ENCODE measurements at regions not wholly inside any gene's neighbourhood (a gene's known extent, or its start where the extent isn't known, plus 50 kb on each side); places are given as distances from the start of the nearest gene placed in this dataset.
A peak's percentile ranks its signal among the peaks of the same experiment; 100 is the strongest.

- Histone ChIP-seq H3K27ac (peak overlapping the region in 2 of 5 donors; percentile 2 to 20), H3K9me3 (replicated peaks in 1 of 3) (no peaks in the 10 kb centered on the region), H3K36me3 (replicated peaks in 1 of 2) (no peaks in the 10 kb centered on the region), H3K4me3 (no peak overlapping the region), H3K27me3 (no peaks in the 10 kb centered on the region), H3K4me1 (replicated peaks in 1 of 2) (peaks cover 3 to 30% of the 10 kb centered on the region in 2 donors)
- DNase-seq: no peak
- intact Hi-C loops (cut with DNase I): no loop called here
- TF ChIP-seq POLR2A (IDR thresholded peaks at IDR 0.05): no peak
- TF ChIP-seq, protein P1, sequence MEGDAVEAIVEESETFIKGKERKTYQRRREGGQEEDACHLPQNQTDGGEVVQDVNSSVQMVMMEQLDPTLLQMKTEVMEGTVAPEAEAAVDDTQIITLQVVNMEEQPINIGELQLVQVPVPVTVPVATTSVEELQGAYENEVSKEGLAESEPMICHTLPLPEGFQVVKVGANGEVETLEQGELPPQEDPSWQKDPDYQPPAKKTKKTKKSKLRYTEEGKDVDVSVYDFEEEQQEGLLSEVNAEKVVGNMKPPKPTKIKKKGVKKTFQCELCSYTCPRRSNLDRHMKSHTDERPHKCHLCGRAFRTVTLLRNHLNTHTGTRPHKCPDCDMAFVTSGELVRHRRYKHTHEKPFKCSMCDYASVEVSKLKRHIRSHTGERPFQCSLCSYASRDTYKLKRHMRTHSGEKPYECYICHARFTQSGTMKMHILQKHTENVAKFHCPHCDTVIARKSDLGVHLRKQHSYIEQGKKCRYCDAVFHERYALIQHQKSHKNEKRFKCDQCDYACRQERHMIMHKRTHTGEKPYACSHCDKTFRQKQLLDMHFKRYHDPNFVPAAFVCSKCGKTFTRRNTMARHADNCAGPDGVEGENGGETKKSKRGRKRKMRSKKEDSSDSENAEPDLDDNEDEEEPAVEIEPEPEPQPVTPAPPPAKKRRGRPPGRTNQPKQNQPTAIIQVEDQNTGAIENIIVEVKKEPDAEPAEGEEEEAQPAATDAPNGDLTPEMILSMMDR (IDR thresholded peaks at IDR 0.05): no peak
- WGBS, 4 donors: 49 to 64% (median 51%) methylated on average over 2 of the region's 2 CpGs
Observed at GRCh38 chr2:188203776-188204175, 87.9 kb upstream of the GULP1 start.

DNA sequence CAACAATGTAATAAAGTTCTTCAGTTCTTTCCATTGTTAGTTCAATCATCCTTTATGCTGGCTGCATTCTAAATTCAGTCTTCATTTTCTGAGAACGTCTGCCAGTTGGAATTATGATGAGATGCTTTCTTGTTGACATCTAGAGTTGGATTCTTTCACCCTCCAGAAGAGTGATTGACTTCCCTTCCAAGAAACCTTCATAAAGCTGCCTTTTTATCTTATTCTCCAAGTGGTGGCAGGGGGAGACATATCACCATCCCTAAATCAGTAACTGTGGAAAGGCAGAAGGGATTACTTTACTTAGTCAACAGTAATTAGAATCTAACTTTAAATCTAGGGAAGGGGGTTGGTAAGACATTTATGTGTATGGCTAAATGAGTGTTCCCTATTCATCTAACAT lies 86.8 kb upstream of the GULP1 start:
- Histone ChIP-seq H3K4me3 (no peak overlapping the region), H3K36me3 (replicated peaks in 1 of 2) (no peaks in the 10 kb centered on the region), H3K27ac (no peak overlapping the region), H3K27me3 (no peaks in the 10 kb centered on the region), H3K9me3 (replicated peaks in 1 of 3) (no peaks in the 10 kb centered on the region), H3K4me1 (replicated peaks in 1 of 2) (peaks cover 3 to 30% of the 10 kb centered on the region in 2 donors)
- TF ChIP-seq POLR2A (IDR thresholded peaks at IDR 0.05): no peak
- TF ChIP-seq, protein P1 (IDR thresholded peaks at IDR 0.05): no peak
- WGBS, 4 donors: 36 to 46% (median 42%) methylated on average over 1 of the region's 1 CpG
- no peak for DNase-seq
- intact Hi-C loops (cut with DNase I): no loop called here

DNA sequence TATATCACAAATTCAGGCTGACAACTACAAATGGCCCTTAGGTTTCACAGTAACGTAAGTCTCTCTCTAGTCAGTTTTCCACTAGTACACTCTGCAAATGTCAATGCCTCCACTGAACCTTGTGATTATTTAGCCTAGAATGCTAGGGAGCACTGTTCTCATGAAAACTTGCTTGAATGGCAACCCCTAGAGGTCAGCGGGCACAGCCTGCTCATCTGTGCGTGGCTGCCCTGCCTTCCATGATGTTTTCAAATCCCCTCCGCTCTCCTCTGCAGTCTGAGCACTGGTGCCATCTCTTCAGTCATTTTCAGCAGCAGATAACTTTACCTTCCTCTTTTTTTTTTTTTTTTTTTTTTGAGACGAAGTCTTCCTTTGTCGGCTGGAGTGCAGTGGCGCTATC lies 84.1 kb upstream of the GULP1 start:
- no peaks in the 10 kb centered on the region for H3K27me3 ChIP-seq
- no peaks in the 10 kb centered on the region for H3K36me3 ChIP-seq (replicated peaks in 1 of 2)
- no peak for DNase-seq
- peaks cover 0 to 20% of the 10 kb centered on the region in 2 donors for H3K4me1 ChIP-seq (replicated peaks in 1 of 2)
- no peaks in the 10 kb centered on the region for H3K9me3 ChIP-seq (replicated peaks in 1 of 3)
- 90 to 94% (median 92%) methylated on average over 6 to 7 of the region's 7 CpGs for WGBS, 4 donors
- intact Hi-C loops (cut with DNase I): no loop called here
- H3K4me3 ChIP-seq: no peak overlapping the region
- H3K27ac ChIP-seq: no peak overlapping the region
- TF ChIP-seq POLR2A (IDR thresholded peaks at IDR 0.05): no peak
- TF ChIP-seq, protein P1 (IDR thresholded peaks at IDR 0.05): no peak

- no peak overlapping the region for H3K4me3 ChIP-seq
- H3K36me3 ChIP-seq (replicated peaks in 1 of 2): no peaks in the 10 kb centered on the region
- no peak for DNase-seq
- intact Hi-C loops (cut with DNase I): no loop called here
- no peaks in the 10 kb centered on the region for H3K9me3 ChIP-seq (replicated peaks in 1 of 3)
- no peak overlapping the region for H3K27ac ChIP-seq
- H3K4me1 ChIP-seq (replicated peaks in 1 of 2): peaks cover 0 to 3% of the 10 kb centered on the region in 2 donors
- H3K27me3 ChIP-seq: no peaks in the 10 kb centered on the region
- no peak for TF ChIP-seq POLR2A (IDR thresholded peaks at IDR 0.05)
- TF ChIP-seq, protein P1 (IDR thresholded peaks at IDR 0.05): no peak
Observed at GRCh38 chr2:188209218-188209617, 82.5 kb upstream of the GULP1 start.

Measured in adrenal gland (tissue), 9 donors.